HG02759 (cell line): ENCODE measurements at regions not wholly inside any gene's neighbourhood (a gene's known extent, or its start where the extent isn't known, plus 50 kb on each side); places are given as distances from the start of the nearest gene placed in this dataset.

Source experiments
- ATAC-seq: cut with Tn5 transposase; IDR thresholded peaks from one replicate; pipeline ENCODE4 v1.9.1; 2021; ENCODE audit warnings: mild to moderate bottlenecking, moderate library complexity; ENCODE audit not compliant: unreplicated experiment

GRCh38 chrX:36913551-36913950 is 94.6 kb upstream of the FAM47C start:
- ATAC-seq, result no peak

GRCh38 chrX:36916941-36917340 is 91.2 kb upstream of the FAM47C start:
- ATAC-seq, result no peak

DNA sequence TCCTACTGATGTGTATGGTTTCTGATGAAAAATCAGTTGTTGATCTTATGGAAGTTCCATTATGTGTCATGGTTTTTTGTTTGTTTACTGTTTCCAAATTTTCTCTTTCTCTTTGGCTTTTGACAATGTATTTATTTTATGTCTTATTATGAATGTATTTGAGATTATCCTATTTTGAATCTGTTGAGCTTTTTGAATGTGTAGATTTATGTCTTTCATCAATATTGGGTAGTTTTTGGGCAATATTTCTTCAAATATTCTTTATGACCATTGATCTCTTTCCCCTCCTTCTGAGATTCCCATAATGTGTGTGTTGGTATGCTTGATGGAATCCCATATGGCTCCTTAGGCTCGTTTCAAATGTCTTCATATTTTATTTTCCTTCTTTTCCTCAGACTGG is 80.5 kb upstream of the FAM47C start:
- no peak for ATAC-seq

DNA sequence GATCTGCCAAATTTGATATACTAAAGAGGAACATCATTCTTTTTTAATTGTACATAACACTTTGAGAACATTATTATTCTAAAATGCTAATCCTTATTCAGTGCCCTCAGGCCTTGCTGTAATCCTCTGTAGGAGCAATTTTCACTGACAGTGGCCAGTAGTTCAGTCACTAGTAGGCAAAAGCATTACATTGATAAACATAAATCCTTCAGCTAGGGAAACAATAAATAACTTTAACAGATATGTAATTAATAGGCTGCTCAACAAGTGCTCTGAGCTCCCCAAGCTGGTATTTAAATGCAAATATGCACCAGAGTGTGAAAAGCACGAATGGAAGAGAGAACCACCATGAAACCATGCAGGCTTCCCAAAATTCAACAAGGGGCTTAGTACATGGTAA is 77.7 kb upstream of the FAM47C start:
- no peak for ATAC-seq

- no peak for ATAC-seq
Measured at GRCh38 chrX:36947214-36947613, 61.0 kb upstream of the FAM47C start.

DNA sequence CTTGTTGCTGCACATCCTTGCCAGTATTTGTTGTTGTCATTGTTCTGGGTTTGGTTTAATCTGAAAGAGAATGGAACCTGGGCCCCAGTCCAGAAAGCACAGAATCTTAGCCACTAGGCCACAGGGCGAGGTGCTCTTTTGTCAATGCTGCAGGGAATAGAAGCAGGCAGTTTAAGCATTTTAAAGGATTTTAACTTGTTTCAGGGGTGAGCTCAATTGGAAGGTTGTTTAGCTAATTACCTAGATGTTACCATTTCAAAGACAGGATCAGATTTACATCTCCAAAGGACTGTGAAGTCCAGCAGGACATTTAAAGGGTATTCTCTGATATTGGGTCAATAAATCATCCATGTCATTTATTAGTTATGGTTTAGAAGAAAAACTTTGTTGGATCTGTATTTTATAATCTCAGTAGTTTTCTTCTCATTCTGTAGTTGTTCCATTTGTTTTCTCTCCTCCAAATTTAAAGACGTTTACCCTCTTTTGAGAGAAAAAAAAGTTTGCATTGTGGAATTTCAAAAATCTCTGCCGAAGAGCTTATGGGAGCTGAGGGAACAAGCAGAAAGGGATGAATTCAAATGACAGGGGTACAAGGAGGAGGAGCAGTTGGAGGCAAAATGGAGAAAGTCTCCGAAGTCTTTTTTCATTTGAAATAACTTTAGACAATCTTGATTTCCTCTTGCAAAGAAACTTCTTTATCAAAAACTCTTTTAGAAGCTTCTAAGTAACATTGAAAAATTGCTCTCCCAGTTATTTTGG is 57.5 kb upstream of the FAM47C start:
- ATAC-seq, result no peak

- ATAC-seq, result no peak
Measured at GRCh38 chrX:36957425-36958328, 50.5 kb upstream of the FAM47C start.
